ENCODE measurements at regions not wholly inside any gene's neighbourhood (a gene's known extent, or its start where the extent isn't known, plus 50 kb on each side); places are given as distances from the start of the nearest gene placed in this dataset.

- H3K27ac ChIP-seq, result no peak overlapping the region
- H3K9ac ChIP-seq, result no peak overlapping the region
- no peak overlapping the region for H3K4me3 ChIP-seq
- TF ChIP-seq Cebpa-rat (IDR thresholded peaks at IDR 0.05), result no peak
- H3K4me1 ChIP-seq, result peaks cover 10 to 31% (median 15%) of the 10 kb centered on the region in 10 experiments
- H3K27me3 ChIP-seq, result no peaks in the 10 kb centered on the region
- H3K9me3 ChIP-seq (replicated peaks in 1 of 11), result peaks cover 0 to 26% (median 16%) of the 10 kb centered on the region in 11 experiments; a peak in 16 of 22 replicates
- no peaks in the 10 kb centered on the region for H3K36me3 ChIP-seq
- H4K20me1 ChIP-seq, result no peaks in the 10 kb centered on the region
- no peak overlapping the region for H3K4me2 ChIP-seq
Measured at GRCh38 chr6:4615891-4616290, 160.3 kb upstream of the CDYL start.

- Histone ChIP-seq H3K9me3 (replicated peaks in 1 of 11) (peaks cover 0 to 26% (median 16%) of the 10 kb centered on the region in 11 experiments; a peak in 16 of 22 replicates), H3K4me1 (peaks cover 16 to 38% (median 21%) of the 10 kb centered on the region in 10 experiments), H3K4me3 (no peak overlapping the region), H3K9ac (no peak overlapping the region), H3K27me3 (0 out of 22 replicates have a peak, but pooled peaks cover 0 to 3% (median 0%) of the 10 kb centered on the region in 11 experiments), H3K27ac (no peak overlapping the region), H3K36me3 (no peaks in the 10 kb centered on the region), H4K20me1 (no peaks in the 10 kb centered on the region), H3K4me2 (no peak overlapping the region)
- no peak for TF ChIP-seq Cebpa-rat (IDR thresholded peaks at IDR 0.05)
Measured at GRCh38 chr6:4615231-4615630, 161.0 kb upstream of the CDYL start.

DNA sequence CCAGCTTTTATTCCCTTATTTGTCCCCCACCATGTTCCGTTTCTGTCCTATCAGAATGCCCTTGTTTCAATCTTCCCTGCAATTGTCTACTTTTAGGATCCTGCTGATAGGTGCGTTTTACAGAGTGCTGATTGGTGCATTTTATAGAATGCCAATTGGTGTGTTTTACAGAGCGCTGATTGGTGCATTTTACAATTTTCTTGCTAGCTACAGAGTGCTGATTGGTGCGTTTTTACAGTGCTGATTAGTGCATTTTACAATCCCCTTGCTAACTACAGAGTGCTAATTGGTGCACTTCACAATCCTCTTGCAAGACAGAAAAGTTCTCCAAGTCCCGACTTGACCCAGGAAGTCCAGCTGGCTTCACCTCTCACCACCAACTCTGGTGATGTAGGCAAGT lies 161.6 kb upstream of the CDYL start:
- TF ChIP-seq Cebpa-rat (IDR thresholded peaks at IDR 0.05), result no peak
- Histone ChIP-seq H3K4me3 (no peak overlapping the region), H4K20me1 (no peaks in the 10 kb centered on the region), H3K9ac (no peak overlapping the region), H3K27ac (no peak overlapping the region), H3K36me3 (no peaks in the 10 kb centered on the region), H3K27me3 (0 out of 22 replicates have a peak, but pooled peaks cover 0 to 7% (median 0%) of the 10 kb centered on the region in 11 experiments), H3K4me1 (peaks cover 20 to 43% (median 25%) of the 10 kb centered on the region in 10 experiments), H3K9me3 (replicated peaks in 1 of 11) (peaks cover 0 to 26% (median 16%) of the 10 kb centered on the region in 11 experiments; a peak in 16 of 22 replicates), H3K4me2 (no peak overlapping the region)

DNA sequence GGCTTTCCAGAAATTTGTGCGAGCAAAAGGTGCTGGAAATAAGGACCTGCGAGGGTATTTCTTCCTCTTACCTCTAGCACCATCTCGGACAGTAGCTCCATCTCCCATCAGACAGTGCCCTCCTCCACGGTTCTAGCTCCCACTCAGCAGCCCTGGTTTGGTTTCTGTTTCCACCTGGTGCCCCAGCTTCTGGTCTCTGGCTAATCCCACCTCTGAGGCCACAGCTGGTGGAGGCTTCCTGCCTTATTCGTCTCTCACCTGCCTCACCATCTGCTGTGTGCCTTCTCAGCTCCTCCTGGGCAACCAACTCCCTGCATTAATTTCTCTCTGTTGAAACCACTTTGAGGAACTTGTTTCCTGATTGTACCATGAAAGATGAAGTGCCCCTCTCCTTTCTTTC lies 162.4 kb upstream of the CDYL start:
- Histone ChIP-seq H3K4me2 (peak overlapping the region in 5 of 11 experiments; percentile 2 to 89 (median 36); a peak in 5 of 22 replicates), H3K4me3 (no peak overlapping the region), H4K20me1 (no peaks in the 10 kb centered on the region), H3K36me3 (no peaks in the 10 kb centered on the region), H3K27me3 (peaks cover 0 to 7% (median 0%) of the 10 kb centered on the region in 11 experiments; a peak in 7 of 22 replicates), H3K27ac (no peak overlapping the region), H3K9me3 (replicated peaks in 1 of 11) (peaks cover 0 to 26% (median 16%) of the 10 kb centered on the region in 11 experiments; a peak in 16 of 22 replicates), H3K4me1 (peaks cover 20 to 51% (median 29%) of the 10 kb centered on the region in 10 experiments), H3K9ac (no peak overlapping the region)
- no peak for TF ChIP-seq Cebpa-rat (IDR thresholded peaks at IDR 0.05)

DNA sequence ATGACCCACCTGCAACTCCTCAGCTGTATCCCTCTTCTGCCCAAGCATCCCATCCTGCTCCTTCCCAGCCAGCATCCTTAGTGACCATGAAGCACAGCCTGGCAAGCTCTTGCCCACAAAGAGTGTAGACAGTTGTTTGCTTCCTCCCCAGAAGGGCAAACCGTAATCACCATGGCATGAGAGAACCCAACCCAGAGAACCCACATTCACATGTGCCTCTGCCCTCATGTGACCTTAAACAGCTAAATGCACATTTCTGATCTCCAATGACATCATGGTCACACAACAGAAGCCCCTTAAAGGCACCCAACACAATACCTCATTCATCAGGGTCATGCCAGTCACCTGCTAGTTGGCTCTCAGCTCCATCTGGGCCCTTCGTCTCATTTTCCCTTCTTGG lies 162.8 kb upstream of the CDYL start:
- Histone ChIP-seq H4K20me1 (no peaks in the 10 kb centered on the region), H3K27ac (no peak overlapping the region), H3K4me2 (peak overlapping the region in 5 of 11 experiments; percentile 2 to 89 (median 36); a peak in 5 of 22 replicates), H3K4me3 (no peak overlapping the region), H3K27me3 (peaks cover 0 to 11% (median 0%) of the 10 kb centered on the region in 11 experiments; a peak in 7 of 22 replicates), H3K4me1 (peaks cover 20 to 55% (median 33%) of the 10 kb centered on the region in 10 experiments), H3K9ac (no peak overlapping the region), H3K9me3 (replicated peaks in 1 of 11) (peaks cover 0 to 26% (median 16%) of the 10 kb centered on the region in 11 experiments; a peak in 16 of 22 replicates), H3K36me3 (no peaks in the 10 kb centered on the region)
- no peak for TF ChIP-seq Cebpa-rat (IDR thresholded peaks at IDR 0.05)

GRCh38 chr6:4612636-4613171 lies 163.5 kb upstream of the CDYL start:
- H3K4me2 ChIP-seq, result peak overlapping the region in 6 of 11 experiments; percentile 64 to 90 (median 88); a peak in 7 of 22 replicates

GRCh38 chr6:4611429-4612129 lies 164.6 kb upstream of the CDYL start:
- H4K20me1 ChIP-seq, result no peaks in the 10 kb centered on the region
- peaks cover 0 to 12% (median 0%) of the 10 kb centered on the region in 11 experiments; a peak in 7 of 22 replicates for H3K27me3 ChIP-seq
- H3K4me2 ChIP-seq, result peak overlapping the region; percentile 11 to 90 (median 74); a peak in 20 of 22 replicates
- no peak overlapping the region for H3K9ac ChIP-seq
- H3K9me3 ChIP-seq (replicated peaks in 1 of 11), result peaks cover 0 to 26% (median 16%) of the 10 kb centered on the region in 11 experiments; a peak in 16 of 22 replicates
- H3K27ac ChIP-seq, result no peak overlapping the region
- peaks cover 20 to 62% (median 37%) of the 10 kb centered on the region in 10 experiments for H3K4me1 ChIP-seq
- no peak for TF ChIP-seq Cebpa-rat (IDR thresholded peaks at IDR 0.05)
- no peaks in the 10 kb centered on the region for H3K36me3 ChIP-seq
- H3K4me3 ChIP-seq, result no peak overlapping the region

More at GRCh38 chr6:4612636-4613171, 163.5 kb upstream of the CDYL start:
- H3K27ac ChIP-seq, result no peak overlapping the region
- no peaks in the 10 kb centered on the region for H4K20me1 ChIP-seq
- peaks cover 0 to 26% (median 16%) of the 10 kb centered on the region in 11 experiments; a peak in 16 of 22 replicates for H3K9me3 ChIP-seq (replicated peaks in 1 of 11)
- no peaks in the 10 kb centered on the region for H3K36me3 ChIP-seq
- peaks cover 0 to 12% (median 0%) of the 10 kb centered on the region in 11 experiments; a peak in 7 of 22 replicates for H3K27me3 ChIP-seq
- H3K9ac ChIP-seq, result no peak overlapping the region
- H3K4me3 ChIP-seq, result no peak overlapping the region
- H3K4me1 ChIP-seq, result peaks cover 20 to 62% (median 37%) of the 10 kb centered on the region in 10 experiments
- TF ChIP-seq Cebpa-rat (IDR thresholded peaks at IDR 0.05), result no peak

- Histone ChIP-seq H3K4me2 (peak overlapping the region; percentile 45 to 90 (median 74)), H4K20me1 (no peaks in the 10 kb centered on the region), H3K36me3 (no peaks in the 10 kb centered on the region), H3K9ac (no peak overlapping the region), H3K27me3 (peaks cover 0 to 12% (median 0%) of the 10 kb centered on the region in 11 experiments; a peak in 7 of 22 replicates), H3K9me3 (replicated peaks in 1 of 11) (peaks cover 0 to 24% (median 16%) of the 10 kb centered on the region in 11 experiments; a peak in 16 of 22 replicates), H3K27ac (no peak overlapping the region), H3K4me1 (peaks cover 20 to 62% (median 37%) of the 10 kb centered on the region in 10 experiments), H3K4me3 (peak overlapping the region in 1 of 10 experiments; percentile 10; a peak in 1 of 20 replicates)
- no peak for TF ChIP-seq Cebpa-rat (IDR thresholded peaks at IDR 0.05)
Measured at GRCh38 chr6:4610256-4610655, 165.9 kb upstream of the CDYL start.

Data from BLaER1 treated with 17β-estradiol and CSF1 and Interleukin-3, amounts not matched to agents 10 nM and 100 nM (cell line).